IMR-90 (cell line): ENCODE measurements at regions not wholly inside any gene's neighbourhood (a gene's known extent, or its start where the extent isn't known, plus 50 kb on each side); places are given as distances from the start of the nearest gene placed in this dataset.

Experiments used
- BHLHE40 ChIP-seq: fragments of 150-350 bp; IDR thresholded peaks from 2 replicates; pipeline ENCODE4 v1.6.1; 2016; ENCODE audit warnings: mild to moderate bottlenecking, low read depth, low read length
- CEBPB ChIP-seq: IDR thresholded peaks from 2 replicates; pipeline ENCODE4 v1.6.1; 2012; ENCODE audit warnings: low read depth, low read length, improper control_type of control experiment
- CTCF ChIP-seq: conservative IDR thresholded peaks from 2 replicates; pipeline ENCODE4 v1.5.1; 2012; ENCODE audit warnings: mild to moderate bottlenecking, low read depth, low read length, improper control_type of control experiment
- POLR2A ChIP-seq: IDR thresholded peaks from 2 replicates; pipeline ENCODE4 v1.6.1; 2012; ENCODE audit warnings: mild to moderate bottlenecking, low read depth, low read length
- RAD21 ChIP-seq: IDR thresholded peaks from 2 replicates; pipeline ENCODE4 v1.6.1; 2012; ENCODE audit warnings: low read length, improper control_type of control experiment
- RCOR1 ChIP-seq: IDR thresholded peaks from 2 replicates; pipeline ENCODE4 v1.6.1; 2012; ENCODE audit warnings: mild to moderate bottlenecking, low read length, improper control_type of control experiment; ENCODE audit not compliant: insufficient replicate concordance
- USF2 ChIP-seq: fragments of 150-350 bp; IDR thresholded peaks from 2 replicates; pipeline ENCODE4 v1.6.1; 2017; ENCODE audit warnings: mild to moderate bottlenecking, antibody characterized with exemption, low read length, low read depth

GRCh38 chr10:110413903-110414547 is 83.7 kb upstream of the DUSP5 start:
- TF ChIP-seq POLR2A (no peak), CEBPB (no peak), CTCF (no peak), USF2 (no peak), RCOR1 (no peak), BHLHE40 (no peak), RAD21 (no peak)
